Breast epithelium (tissue), 4 donors: ENCODE measurements at regions not wholly inside any gene's neighbourhood (a gene's known extent, or its start where the extent isn't known, plus 50 kb on each side); places are given as distances from the start of the nearest gene placed in this dataset.

ENCODE experiments used
- DNase-seq, 2 donors: peaks; one replicate each; pipeline ENCODE4 v3.0.0-alpha.2; 2019; ENCODE audit warnings: low spot score in 2 of 2
- H3K27ac ChIP-seq, 2 donors: fragments of 200-600 bp; sonication (generic) in 1 of 2; one replicate each; pipeline ENCODE4 v1.5.1; 2016 to 2019; ENCODE audit warnings: mild to moderate bottlenecking in 1 of 2
- H3K27me3 ChIP-seq, 2 donors: fragments of 200-600 bp; sonication (generic) in 1 of 2; one replicate each; pipeline versions ENCODE4 v1.5.1 to v1.6.0; 2017 to 2019; ENCODE audit warnings: control low read depth in 1 of 2, mild to moderate bottlenecking in 1 of 2
- H3K36me3 ChIP-seq: fragments of 200-600 bp; one replicate; pipeline ENCODE4 v1.5.1; 2019
- H3K4me1 ChIP-seq, 2 donors: fragments of 200-600 bp; sonication (generic); one replicate each; pipeline ENCODE4 v1.5.1; 2016 to 2019; ENCODE audit warnings: control low read depth in 1 of 2
- H3K4me3 ChIP-seq, 3 donors: fragments of 200-600 bp; sonication (generic); 1 replicate in 2 of 3; 2 replicates in 1 of 3; pipeline ENCODE4 v1.5.1; 2016 to 2019; ENCODE audit warnings: mild to moderate bottlenecking in 3 of 3, moderate library complexity in 2 of 3
- H3K9me3 ChIP-seq, 2 donors: fragments of 200-600 bp; sonication (generic) in 1 of 2; one replicate each; pipeline ENCODE4 v1.5.1; 2016 to 2019; ENCODE audit warnings: control low read depth in 1 of 2
- CTCF ChIP-seq, 3 donors: fragments of 450-650 bp; IDR thresholded peaks; one replicate each; pipeline ENCODE4 v1.5.1; 2016 to 2017; ENCODE audit warnings: antibody characterized with exemption in 3 of 3, mild to moderate bottlenecking in 3 of 3, moderate library complexity in 3 of 3
- POLR2A ChIP-seq: fragments of 450-650 bp; IDR thresholded peaks from one replicate; pipeline ENCODE4 v1.6.1; 2016; ENCODE audit warnings: antibody characterized with exemption, mild to moderate bottlenecking, moderate library complexity
- POLR2AphosphoS5 ChIP-seq, 3 donors: sonication (generic); formaldehyde crosslinking; IDR thresholded peaks; one replicate each; pipeline ENCODE4 v1.6.1; 2017; ENCODE audit warnings: antibody characterized with exemption in 3 of 3
- intact Hi-C: fragments of 100-400 bp; cut with DNase I; formaldehyde crosslinking; loops from one replicate; pipeline ENCODE4 v1.15.1; 2023; ENCODE audit warnings: low total_unique reads

GRCh38 chr5:21663082-21663481 is 1190.1 kb downstream of the CDH12 start:
- DNase-seq: no peak

GRCh38 chr5:21661184-21661583 is 1192.0 kb downstream of the CDH12 start:
- no peaks in the 10 kb centered on the region for H3K27me3 ChIP-seq
- no peak overlapping the region for H3K4me3 ChIP-seq
- no peak overlapping the region for H3K27ac ChIP-seq
- TF ChIP-seq POLR2AphosphoS5 (IDR thresholded peaks at IDR 0.05) (no peak), CTCF (IDR thresholded peaks at IDR 0.05) (no peak)
- DNase-seq: no peak
- intact Hi-C loops: no loop called here
- H3K9me3 ChIP-seq: peaks cover 0 to 5% of the 10 kb centered on the region in 2 donors
- H3K36me3 ChIP-seq: no peaks in the 10 kb centered on the region
- no peaks in the 10 kb centered on the region for H3K4me1 ChIP-seq

More at GRCh38 chr5:21663082-21663481, 1190.1 kb downstream of the CDH12 start:
- no peak for TF ChIP-seq CTCF (IDR thresholded peaks at IDR 0.05)
- TF ChIP-seq POLR2AphosphoS5 (IDR thresholded peaks at IDR 0.05): no peak
- no peak for TF ChIP-seq POLR2A
- Histone ChIP-seq H3K4me1 (no peaks in the 10 kb centered on the region), H3K9me3 (peaks cover 0 to 5% of the 10 kb centered on the region in 2 donors), H3K27ac (no peak overlapping the region), H3K27me3 (no peaks in the 10 kb centered on the region), H3K4me3 (no peak overlapping the region), H3K36me3 (no peaks in the 10 kb centered on the region)
- intact Hi-C loops: no loop called here

GRCh38 chr5:21654556-21654955 is 1198.6 kb downstream of the CDH12 start:
- no peaks in the 10 kb centered on the region for H3K27me3 ChIP-seq
- no peaks in the 10 kb centered on the region for H3K9me3 ChIP-seq
- TF ChIP-seq CTCF (IDR thresholded peaks at IDR 0.05): no peak
- no peak for TF ChIP-seq POLR2A
- TF ChIP-seq POLR2AphosphoS5 (IDR thresholded peaks at IDR 0.05): no peak
- no peaks in the 10 kb centered on the region for H3K36me3 ChIP-seq
- no peaks in the 10 kb centered on the region for H3K4me1 ChIP-seq
- intact Hi-C loops: no loop called here
- no peak for DNase-seq
- H3K27ac ChIP-seq: no peak overlapping the region
- H3K4me3 ChIP-seq: no peak overlapping the region

GRCh38 chr5:21649969-21650368 is 1203.2 kb downstream of the CDH12 start:
- Histone ChIP-seq H3K36me3 (no peaks in the 10 kb centered on the region), H3K27me3 (no peaks in the 10 kb centered on the region), H3K27ac (no peak overlapping the region), H3K9me3 (no peaks in the 10 kb centered on the region), H3K4me3 (no peak overlapping the region), H3K4me1 (no peaks in the 10 kb centered on the region)
- TF ChIP-seq POLR2AphosphoS5 (IDR thresholded peaks at IDR 0.05) (no peak), POLR2A (no peak), CTCF (IDR thresholded peaks at IDR 0.05) (no peak)
- intact Hi-C loops: no loop called here
- DNase-seq: no peak

- intact Hi-C loops: no loop called here
- TF ChIP-seq CTCF (IDR thresholded peaks at IDR 0.05): no peak
- TF ChIP-seq POLR2A: no peak
- TF ChIP-seq POLR2AphosphoS5 (IDR thresholded peaks at IDR 0.05): no peak
- Histone ChIP-seq H3K4me3 (no peak overlapping the region), H3K4me1 (no peaks in the 10 kb centered on the region), H3K27ac (no peak overlapping the region), H3K9me3 (no peaks in the 10 kb centered on the region), H3K27me3 (no peaks in the 10 kb centered on the region), H3K36me3 (no peaks in the 10 kb centered on the region)
- no peak for DNase-seq
These were observed 1206.7 kb downstream of the CDH12 start for GRCh38 chr5:21646469-21646868.
